ENCODE measurements at regions not wholly inside any gene's neighbourhood (a gene's known extent, or its start where the extent isn't known, plus 50 kb on each side); places are given as distances from the start of the nearest gene placed in this dataset.

DNA sequence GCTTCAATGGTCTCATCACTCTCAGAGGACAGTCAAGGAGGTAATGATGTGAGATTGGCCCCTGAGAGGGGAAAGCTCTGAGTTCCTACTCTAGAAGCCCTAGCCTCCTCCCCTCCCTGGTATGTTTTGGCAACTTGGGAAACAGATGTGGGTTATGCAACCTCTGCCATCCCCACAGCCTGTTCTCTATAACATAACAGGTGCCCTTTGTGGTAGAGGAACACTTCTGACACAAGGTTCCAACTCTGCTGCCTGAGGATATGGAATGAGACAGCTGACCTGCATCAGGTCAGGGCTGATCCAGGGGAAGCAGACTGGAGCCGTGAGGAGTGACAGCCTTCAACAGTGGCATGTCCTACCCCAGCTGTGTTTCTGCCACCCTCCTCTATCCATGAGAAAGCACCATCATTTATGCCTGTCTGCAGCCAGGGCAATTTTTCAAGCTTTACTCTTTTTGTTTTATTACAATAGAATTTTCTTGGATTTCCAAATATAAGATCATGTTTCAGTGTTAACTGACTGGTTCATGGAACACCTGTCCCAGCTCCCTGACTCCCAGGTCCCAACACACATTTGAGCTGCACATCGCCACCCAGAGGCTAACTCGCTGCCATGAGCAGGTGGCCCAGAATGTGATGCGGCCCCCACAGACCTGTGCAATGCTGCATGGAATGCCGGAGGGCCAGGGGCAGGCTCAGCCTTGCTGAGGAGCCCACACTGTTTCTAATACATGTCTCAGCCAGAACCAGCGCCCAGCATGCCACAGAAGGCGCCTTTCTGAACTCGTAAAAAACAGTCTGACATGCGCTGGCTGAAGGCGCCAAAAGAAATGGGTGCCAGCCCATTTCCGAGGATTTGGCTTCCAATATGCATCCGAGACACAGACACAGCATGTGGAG, 124.8 kb upstream of the CHST15 start:
- no peak for DNase-seq (ENCODE audit: low read depth)
- no peak overlapping the region for H3K4me3 ChIP-seq (ENCODE audit: low read depth, low read length)
- TF ChIP-seq, protein P1, sequence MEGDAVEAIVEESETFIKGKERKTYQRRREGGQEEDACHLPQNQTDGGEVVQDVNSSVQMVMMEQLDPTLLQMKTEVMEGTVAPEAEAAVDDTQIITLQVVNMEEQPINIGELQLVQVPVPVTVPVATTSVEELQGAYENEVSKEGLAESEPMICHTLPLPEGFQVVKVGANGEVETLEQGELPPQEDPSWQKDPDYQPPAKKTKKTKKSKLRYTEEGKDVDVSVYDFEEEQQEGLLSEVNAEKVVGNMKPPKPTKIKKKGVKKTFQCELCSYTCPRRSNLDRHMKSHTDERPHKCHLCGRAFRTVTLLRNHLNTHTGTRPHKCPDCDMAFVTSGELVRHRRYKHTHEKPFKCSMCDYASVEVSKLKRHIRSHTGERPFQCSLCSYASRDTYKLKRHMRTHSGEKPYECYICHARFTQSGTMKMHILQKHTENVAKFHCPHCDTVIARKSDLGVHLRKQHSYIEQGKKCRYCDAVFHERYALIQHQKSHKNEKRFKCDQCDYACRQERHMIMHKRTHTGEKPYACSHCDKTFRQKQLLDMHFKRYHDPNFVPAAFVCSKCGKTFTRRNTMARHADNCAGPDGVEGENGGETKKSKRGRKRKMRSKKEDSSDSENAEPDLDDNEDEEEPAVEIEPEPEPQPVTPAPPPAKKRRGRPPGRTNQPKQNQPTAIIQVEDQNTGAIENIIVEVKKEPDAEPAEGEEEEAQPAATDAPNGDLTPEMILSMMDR (IDR thresholded peaks at IDR 0.05; ENCODE audit: control insufficient read depth, extremely low read depth, insufficient read depth), result no peak

GRCh38 chr10:124217031-124217430, 123.6 kb upstream of the CHST15 start:
- no peak for DNase-seq (ENCODE audit: low read depth)
- H3K4me3 ChIP-seq (ENCODE audit: low read depth, low read length), result no peak overlapping the region
- TF ChIP-seq, protein P1 (IDR thresholded peaks at IDR 0.05; ENCODE audit: control insufficient read depth, extremely low read depth, insufficient read depth), result no peak

- TF ChIP-seq, protein P1 (IDR thresholded peaks at IDR 0.05; ENCODE audit: control insufficient read depth, extremely low read depth, insufficient read depth), result no peak
- DNase-seq (ENCODE audit: low read depth), result no peak
- H3K4me3 ChIP-seq (ENCODE audit: low read depth, low read length), result no peak overlapping the region
Observed at GRCh38 chr10:124214610-124215375, 121.4 kb upstream of the CHST15 start.

GRCh38 chr10:124213899-124214510, 120.6 kb upstream of the CHST15 start:
- no peak for DNase-seq (ENCODE audit: low read depth)
- TF ChIP-seq, protein P1 (IDR thresholded peaks at IDR 0.05; ENCODE audit: control insufficient read depth, extremely low read depth, insufficient read depth), result no peak
- no peak overlapping the region for H3K4me3 ChIP-seq (ENCODE audit: low read depth, low read length)

DNA sequence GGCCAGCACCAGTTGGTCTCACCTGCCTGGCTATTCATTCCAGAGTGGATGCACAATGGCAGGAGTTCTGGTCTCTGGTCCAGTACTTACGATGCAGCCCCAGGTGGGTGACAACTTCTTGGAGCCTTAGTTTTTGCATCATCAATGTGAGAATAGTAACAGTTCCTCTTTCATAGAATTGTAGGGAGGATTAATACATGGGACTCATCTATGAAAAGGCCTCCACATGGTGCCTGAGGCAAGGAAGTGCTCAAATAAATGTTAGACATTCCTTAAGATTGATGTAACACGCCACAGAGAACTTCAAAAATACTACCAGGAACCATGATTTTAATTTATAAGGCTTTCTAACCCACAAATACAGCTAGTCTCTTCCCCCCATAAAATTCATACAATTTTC, 120.1 kb upstream of the CHST15 start:
- TF ChIP-seq, protein P1 (IDR thresholded peaks at IDR 0.05; ENCODE audit: control insufficient read depth, extremely low read depth, insufficient read depth), result no peak
- H3K4me3 ChIP-seq (ENCODE audit: low read depth, low read length), result no peak overlapping the region
- DNase-seq (ENCODE audit: low read depth), result no peak

DNA sequence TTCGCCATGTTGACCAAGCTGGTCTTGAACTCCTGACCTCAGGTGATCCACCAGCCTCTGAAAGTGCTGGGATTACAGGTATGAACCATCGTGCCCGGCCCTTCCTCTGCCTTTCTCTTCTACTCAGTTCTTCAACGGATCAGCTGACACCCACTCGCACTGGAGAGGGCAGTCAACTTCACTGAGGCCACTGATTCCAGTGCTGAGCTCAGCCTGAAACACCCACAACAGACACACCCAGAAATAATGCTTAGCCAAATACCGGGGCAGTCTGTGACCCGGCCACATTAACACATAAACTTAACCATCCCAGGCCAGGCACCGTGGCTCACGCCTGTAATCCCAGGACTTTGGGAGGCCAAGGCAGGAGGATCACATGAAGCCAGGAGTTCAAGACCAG, 119.3 kb upstream of the CHST15 start:
- no peak overlapping the region for H3K4me3 ChIP-seq (ENCODE audit: low read depth, low read length)
- TF ChIP-seq, protein P1 (IDR thresholded peaks at IDR 0.05; ENCODE audit: control insufficient read depth, extremely low read depth, insufficient read depth), result no peak
- no peak for DNase-seq (ENCODE audit: low read depth)
